Karpas-422 (cell line): ENCODE measurements at regions not wholly inside any gene's neighbourhood (a gene's known extent, or its start where the extent isn't known, plus 50 kb on each side); places are given as distances from the start of the nearest gene placed in this dataset.
"Not testable (repeated sequence)": the region's sequence is repeated elsewhere in the genome, so short reads cannot be mapped to it uniquely, and the experiment has no call there.

Experiments
- DNase-seq: peaks from one replicate; pipeline ENCODE4 v3.0.0-alpha.2; 2015
- H2AFZ ChIP-seq: fragments of 200-600 bp; sonication (generic); 2 replicates; pipeline ENCODE4 v1.6.1; 2014; ENCODE audit warnings: antibody characterized with exemption, low read length, mixed read lengths
- H3K27ac ChIP-seq: fragments of 200-600 bp; sonication (generic); 2 replicates; pipeline ENCODE4 v1.5.1; 2014; ENCODE audit warnings: mild to moderate bottlenecking, low read length, moderate library complexity
- H3K27me3 ChIP-seq: fragments of 200-600 bp; sonication (generic); 2 replicates; pipeline ENCODE4 v1.6.1; 2014; ENCODE audit warnings: low read length, mixed read lengths
- H3K36me3 ChIP-seq: fragments of 200-600 bp; sonication (generic); 2 replicates; pipeline ENCODE4 v1.6.1; 2014; ENCODE audit warnings: low read length, mixed read lengths; ENCODE audit not compliant: insufficient read depth
- H3K4me1 ChIP-seq: fragments of 200-600 bp; sonication (generic); 2 replicates; pipeline ENCODE4 v1.6.1; 2014; ENCODE audit warnings: mild to moderate bottlenecking, low read length, mixed read lengths
- H3K4me2 ChIP-seq: fragments of 200-600 bp; sonication (generic); 2 replicates; pipeline ENCODE4 v1.6.1; 2014; ENCODE audit warnings: low read length, low read depth, mild to moderate bottlenecking; ENCODE audit not compliant: poor library complexity, severe bottlenecking
- H3K4me3 ChIP-seq: fragments of 200-600 bp; sonication (generic); 2 replicates; pipeline ENCODE4 v1.5.1; 2014; ENCODE audit warnings: mild to moderate bottlenecking, antibody characterized with exemption, low read length, mixed read lengths
- H3K79me2 ChIP-seq: fragments of 200-600 bp; sonication (generic); 2 replicates; pipeline ENCODE4 v1.6.1; 2014; ENCODE audit warnings: mild to moderate bottlenecking, low read length, mixed read lengths
- H3K9ac ChIP-seq: fragments of 200-600 bp; sonication (generic); 2 replicates; pipeline ENCODE4 v1.6.0; 2014; ENCODE audit warnings: low read length
- H3K9me2 ChIP-seq: fragments of 200-600 bp; sonication (generic), shearing (Covaris generic); replicated peaks from 2 replicates; pipeline ENCODE4 v1.6.0; 2014; ENCODE audit warnings: mild to moderate bottlenecking, low read length, moderate library complexity; ENCODE audit not compliant: insufficient read depth
- H3K9me3 ChIP-seq: fragments of 300-700, 200-600 bp; sonication (generic); 2 replicates; pipeline ENCODE4 v1.6.1; 2014; ENCODE audit warnings: low read length, mixed read lengths
- H4K20me1 ChIP-seq: fragments of 200-600 bp; sonication (generic); 2 replicates; pipeline ENCODE4 v1.6.1; 2014; ENCODE audit warnings: mild to moderate bottlenecking, antibody characterized with exemption, low read length, low read depth; ENCODE audit not compliant: insufficient read depth

DNA sequence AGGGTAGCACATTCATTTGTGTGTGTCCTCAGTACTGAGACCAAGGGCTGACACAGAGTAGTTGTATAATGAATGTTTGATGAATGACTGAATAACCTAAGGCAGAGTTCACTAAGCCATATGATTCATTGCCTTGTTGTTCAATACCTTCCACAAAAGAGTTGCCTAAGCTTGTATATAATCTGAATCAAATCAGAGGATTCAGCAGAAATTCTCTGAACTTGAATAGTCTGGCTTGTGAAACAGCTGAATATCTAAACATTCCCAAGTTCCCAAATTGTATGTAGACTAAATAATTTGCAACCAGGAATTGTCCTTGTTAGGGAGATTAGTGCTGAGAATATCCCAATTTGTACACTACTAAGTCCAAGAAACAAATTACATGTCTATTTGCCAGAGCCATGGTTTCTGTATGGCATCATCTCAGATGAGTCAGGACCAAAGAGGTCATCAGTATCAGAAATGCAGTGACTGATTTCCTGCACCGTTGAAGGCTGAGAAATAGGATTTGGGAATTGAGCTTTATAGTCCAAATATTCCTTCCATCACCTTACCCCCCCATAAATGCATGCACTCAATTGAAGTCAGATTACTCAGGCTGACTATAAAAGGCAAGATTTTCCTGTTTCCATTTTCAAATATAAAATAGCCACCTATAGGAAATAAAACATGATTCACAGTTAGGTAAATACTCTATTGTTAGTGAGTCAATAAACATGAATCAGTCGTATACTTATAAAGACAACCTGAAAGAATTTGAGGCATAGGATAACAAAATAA is 168.7 kb downstream of the PHLDA1 start:
- no peaks in the 10 kb centered on the region for H3K79me2 ChIP-seq
- H3K4me1 ChIP-seq: peaks cover 14% of the 10 kb centered on the region
- no peaks in the 10 kb centered on the region for H3K9me2 ChIP-seq
- H3K4me3 ChIP-seq: no peak overlapping the region
- H3K9me3 ChIP-seq: no peaks in the 10 kb centered on the region
- DNase-seq: no peak
- H3K27ac ChIP-seq: no peak overlapping the region
- H3K9ac ChIP-seq: no peak overlapping the region
- no peaks in the 10 kb centered on the region for H3K27me3 ChIP-seq
- no peak overlapping the region for H3K4me2 ChIP-seq
- H2AFZ ChIP-seq: no peak overlapping the region
- no peaks in the 10 kb centered on the region for H3K36me3 ChIP-seq
- no peaks in the 10 kb centered on the region for H4K20me1 ChIP-seq

DNA sequence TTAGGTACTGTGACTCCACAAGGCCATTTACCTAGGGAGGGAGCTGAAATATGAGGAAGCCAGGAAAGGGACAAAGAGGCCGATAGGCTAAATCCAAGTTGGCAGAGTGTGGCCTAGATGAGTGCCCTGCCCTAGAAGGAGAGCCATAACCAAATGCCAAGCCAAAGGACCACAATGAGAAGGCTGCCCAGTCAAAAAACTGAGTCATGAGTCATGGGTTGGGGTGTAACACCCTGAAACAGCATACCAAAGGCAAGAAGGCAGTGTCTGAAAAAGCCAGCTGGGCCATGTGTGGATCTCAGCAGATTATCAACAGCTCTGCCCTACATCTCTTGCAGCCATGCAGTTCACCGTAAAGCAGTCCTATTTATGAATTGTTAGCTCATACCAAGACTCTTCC is 171.7 kb downstream of the PHLDA1 start:
- no peak overlapping the region for H3K4me3 ChIP-seq
- H3K9me3 ChIP-seq: no peaks in the 10 kb centered on the region
- H3K79me2 ChIP-seq: no peaks in the 10 kb centered on the region
- H3K9ac ChIP-seq: no peak overlapping the region
- no peaks in the 10 kb centered on the region for H3K9me2 ChIP-seq
- H3K36me3 ChIP-seq: no peaks in the 10 kb centered on the region
- no peaks in the 10 kb centered on the region for H4K20me1 ChIP-seq
- no peak overlapping the region for H3K27ac ChIP-seq
- no peaks in the 10 kb centered on the region for H3K27me3 ChIP-seq
- no peak for DNase-seq
- H3K4me1 ChIP-seq: peaks cover 11% of the 10 kb centered on the region
- no peak overlapping the region for H3K4me2 ChIP-seq
- H2AFZ ChIP-seq: no peak overlapping the region

DNA sequence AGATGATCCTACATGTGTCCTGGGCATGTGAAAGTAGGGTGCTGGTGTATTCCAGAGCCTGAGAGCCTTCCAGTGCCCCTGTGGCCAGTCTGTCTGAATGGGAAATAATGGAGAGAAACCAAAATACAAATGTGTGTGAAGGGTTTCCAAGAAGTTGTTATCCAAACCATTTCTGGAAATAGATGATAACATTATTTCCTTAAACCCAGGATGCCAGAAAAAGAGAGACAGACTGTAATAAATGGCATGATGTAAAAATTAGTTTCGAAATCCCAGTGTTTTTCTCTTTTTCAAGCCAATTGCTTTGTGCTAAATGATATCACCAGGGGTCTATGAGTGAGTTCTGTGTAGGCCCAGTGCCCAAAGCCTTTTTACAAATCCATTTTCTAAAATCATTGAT is 175.3 kb downstream of the PHLDA1 start:
- no peak overlapping the region for H3K4me2 ChIP-seq
- H3K9ac ChIP-seq: no peak overlapping the region
- no peak for DNase-seq
- no peaks in the 10 kb centered on the region for H4K20me1 ChIP-seq
- H3K4me1 ChIP-seq: peaks cover 30% of the 10 kb centered on the region
- no peaks in the 10 kb centered on the region for H3K9me3 ChIP-seq
- no peaks in the 10 kb centered on the region for H3K36me3 ChIP-seq
- H3K79me2 ChIP-seq: no peaks in the 10 kb centered on the region
- no peak overlapping the region for H3K27ac ChIP-seq
- no peak overlapping the region for H2AFZ ChIP-seq
- no peak overlapping the region for H3K4me3 ChIP-seq
- no peaks in the 10 kb centered on the region for H3K27me3 ChIP-seq
- H3K9me2 ChIP-seq: no peaks in the 10 kb centered on the region

DNA sequence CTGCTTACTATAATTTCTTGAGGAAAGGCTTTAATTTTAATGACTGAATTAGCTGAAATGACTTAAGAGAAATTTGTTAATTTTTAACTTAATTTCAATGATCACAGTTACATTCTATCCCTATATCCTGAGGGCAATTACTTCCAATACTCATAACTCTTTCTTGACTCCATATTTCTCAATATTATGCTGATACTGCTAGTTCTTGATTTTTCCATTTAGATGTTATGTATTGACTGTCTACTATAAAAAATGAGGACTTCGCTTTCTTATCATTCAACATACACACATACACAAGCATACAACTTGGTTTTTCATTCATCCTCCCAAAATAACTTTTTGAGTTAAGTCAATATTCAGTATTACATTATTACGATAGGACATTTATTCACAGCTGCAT is 176.2 kb downstream of the PHLDA1 start:
- H3K27ac ChIP-seq: no peak overlapping the region
- no peak for DNase-seq
- H3K4me2 ChIP-seq: no peak overlapping the region
- no peaks in the 10 kb centered on the region for H3K79me2 ChIP-seq
- no peak overlapping the region for H3K4me3 ChIP-seq
- no peak overlapping the region for H3K9ac ChIP-seq
- no peaks in the 10 kb centered on the region for H4K20me1 ChIP-seq
- H3K9me2 ChIP-seq: no peaks in the 10 kb centered on the region
- no peaks in the 10 kb centered on the region for H3K9me3 ChIP-seq
- no peaks in the 10 kb centered on the region for H3K36me3 ChIP-seq
- no peak overlapping the region for H2AFZ ChIP-seq
- H3K4me1 ChIP-seq: peaks cover 30% of the 10 kb centered on the region
- H3K27me3 ChIP-seq: no peaks in the 10 kb centered on the region

DNA sequence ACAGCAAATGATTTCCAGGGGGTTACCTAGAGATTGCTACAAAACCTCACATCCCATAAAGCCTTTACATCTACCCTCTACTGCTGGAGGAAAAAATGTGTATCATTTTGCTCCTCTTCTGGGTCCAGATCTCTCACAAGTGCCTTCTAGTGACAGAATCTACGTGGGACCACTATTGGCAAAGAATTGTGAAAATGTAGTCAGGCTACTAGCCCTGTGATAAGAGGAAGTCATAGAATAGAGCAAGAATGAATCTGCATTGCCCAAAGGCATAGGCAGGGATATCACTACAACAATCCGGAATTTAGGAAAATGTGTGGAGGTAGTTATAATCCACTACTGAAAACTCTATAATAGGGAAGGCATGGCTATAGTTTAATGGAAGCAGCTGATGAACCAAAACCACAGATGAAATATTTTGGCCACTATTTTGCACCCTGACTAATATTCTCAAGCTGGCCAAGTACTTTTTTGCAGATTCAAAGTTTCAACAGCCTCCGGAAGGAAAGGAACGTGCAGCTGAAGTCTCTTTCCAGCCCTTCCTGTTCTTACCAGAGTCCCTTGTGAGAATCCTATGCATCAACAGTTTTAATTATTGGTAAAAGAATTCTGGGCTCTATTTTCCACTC is 176.8 kb downstream of the PHLDA1 start:
- Histone ChIP-seq H3K4me3 (no peak overlapping the region), H3K27me3 (no peaks in the 10 kb centered on the region), H3K9me2 (no peaks in the 10 kb centered on the region), H4K20me1 (no peaks in the 10 kb centered on the region), H3K9ac (no peak overlapping the region), H3K79me2 (no peaks in the 10 kb centered on the region), H3K27ac (no peak overlapping the region), H2AFZ (no peak overlapping the region), H3K36me3 (no peaks in the 10 kb centered on the region), H3K9me3 (no peaks in the 10 kb centered on the region), H3K4me1 (peaks cover 30% of the 10 kb centered on the region), H3K4me2 (no peak overlapping the region)
- DNase-seq: no peak

DNA sequence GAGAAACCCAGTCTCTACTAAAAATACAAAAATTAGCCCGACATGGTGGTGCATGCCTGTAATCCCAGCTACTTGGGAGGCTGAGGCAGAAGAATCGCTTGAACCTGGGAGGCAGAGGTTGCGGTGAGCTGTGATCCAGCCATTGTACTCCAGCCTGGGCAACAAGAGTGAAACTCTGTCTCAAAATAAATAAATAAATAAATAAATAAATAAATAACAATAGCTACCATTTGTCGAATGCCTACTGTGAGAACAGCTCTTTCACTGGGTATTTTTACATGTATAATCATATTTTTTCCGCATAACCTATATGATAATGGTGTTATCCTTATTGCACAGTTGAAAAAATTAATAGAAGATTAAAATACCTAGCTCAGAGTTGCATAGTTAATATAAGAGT is 177.4 kb downstream of the PHLDA1 start:
- H4K20me1 ChIP-seq, H3K27ac ChIP-seq, DNase-seq, H3K4me3 ChIP-seq, H2AFZ ChIP-seq, H3K4me2 ChIP-seq, H3K27me3 ChIP-seq, H3K9me3 ChIP-seq, H3K79me2 ChIP-seq, H3K9ac ChIP-seq, H3K36me3 ChIP-seq, H3K9me2 ChIP-seq: not testable (repeated sequence)
- H3K4me1 ChIP-seq: peaks cover 27% of the 10 kb centered on the region

DNA sequence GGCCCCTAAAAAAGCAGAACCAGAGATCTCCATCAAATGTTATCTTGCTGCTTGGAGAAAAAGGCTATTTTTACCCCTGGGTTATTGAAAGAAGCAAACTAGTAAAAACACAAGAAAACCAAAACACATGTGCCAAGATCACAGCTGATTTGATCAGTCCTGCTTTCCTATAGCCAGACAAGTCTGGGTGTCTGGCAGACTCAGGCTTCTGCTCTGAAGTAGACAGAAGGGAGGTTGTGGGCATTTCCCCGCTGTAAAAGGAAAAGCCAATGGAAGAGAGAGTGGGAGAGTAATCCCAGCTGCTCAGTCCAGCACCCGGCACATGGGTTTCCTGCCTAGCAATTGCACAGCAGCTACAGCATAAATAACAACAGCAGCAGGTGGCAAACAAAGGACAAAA is 177.9 kb downstream of the PHLDA1 start:
- H3K4me1 ChIP-seq: peaks cover 22% of the 10 kb centered on the region
- DNase-seq: no peak
- no peak overlapping the region for H3K27ac ChIP-seq
- 0 out of 2 replicates have a peak overlapping the region, but pooled peaks have one; percentile 3 for H3K9ac ChIP-seq
- H2AFZ ChIP-seq: 0 out of 2 replicates have a peak overlapping the region, but pooled peaks have one; percentile 80
- no peaks in the 10 kb centered on the region for H3K79me2 ChIP-seq
- no peaks in the 10 kb centered on the region for H3K9me3 ChIP-seq
- no peaks in the 10 kb centered on the region for H3K9me2 ChIP-seq
- H3K36me3 ChIP-seq: no peaks in the 10 kb centered on the region
- H3K4me3 ChIP-seq: 0 out of 2 replicates have a peak overlapping the region, but pooled peaks have one; percentile 12
- H3K27me3 ChIP-seq: no peaks in the 10 kb centered on the region
- H3K4me2 ChIP-seq: peak overlapping the region; percentile 49
- H4K20me1 ChIP-seq: no peaks in the 10 kb centered on the region

DNA sequence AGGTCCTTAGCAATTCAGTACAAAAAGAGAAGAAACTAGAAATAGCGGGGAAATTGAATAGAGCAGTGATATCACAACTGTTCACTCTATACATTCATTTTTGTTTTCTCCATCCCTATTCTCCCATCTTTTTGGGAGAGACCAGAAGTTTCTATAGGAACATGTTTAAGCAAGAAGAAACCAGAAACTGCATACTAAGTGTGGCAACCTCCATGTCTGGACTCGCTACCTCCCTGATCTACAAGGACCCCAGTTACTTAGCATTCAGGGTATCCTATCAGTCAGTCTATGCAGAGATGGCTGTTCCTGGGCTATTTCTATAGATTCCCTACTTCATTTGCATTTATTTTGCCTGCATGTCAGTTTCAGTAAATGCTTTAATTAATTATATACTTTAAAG is 178.6 kb downstream of the PHLDA1 start:
- no peak overlapping the region for H3K9ac ChIP-seq
- H3K4me1 ChIP-seq: peaks cover 19% of the 10 kb centered on the region
- no peaks in the 10 kb centered on the region for H3K9me3 ChIP-seq
- no peaks in the 10 kb centered on the region for H3K79me2 ChIP-seq
- no peaks in the 10 kb centered on the region for H3K27me3 ChIP-seq
- DNase-seq: no peak
- no peak overlapping the region for H3K27ac ChIP-seq
- no peaks in the 10 kb centered on the region for H3K9me2 ChIP-seq
- peak overlapping the region; percentile 80 for H2AFZ ChIP-seq
- H4K20me1 ChIP-seq: no peaks in the 10 kb centered on the region
- H3K36me3 ChIP-seq: no peaks in the 10 kb centered on the region
- peak overlapping the region; percentile 49 for H3K4me2 ChIP-seq
- no peak overlapping the region for H3K4me3 ChIP-seq
